SK-N-SH treated with all-trans-retinoic acid at 6 μM for 48 hours (cell line): ENCODE measurements at regions not wholly inside any gene's neighbourhood (a gene's known extent, or its start where the extent isn't known, plus 50 kb on each side); places are given as distances from the start of the nearest gene placed in this dataset.

ENCODE experiments used
- ATAC-seq: fragments of 200-7000 bp; cut with Tn5 transposase; 3 replicates; pipeline ENCODE4 v1.9.1; 2020; ENCODE audit warnings: mild to moderate bottlenecking, moderate library complexity
- BACH2 ChIP-seq: fragments of 250-450 bp; sonication (Bioruptor Pico); IDR thresholded peaks from 2 replicates; pipeline ENCODE4 v1.9.0; 2021; ENCODE audit warnings: mild to moderate bottlenecking, borderline replicate concordance
- CSDC2 ChIP-seq: fragments of 250-450 bp; sonication (Bioruptor Pico); IDR thresholded peaks from 2 replicates; pipeline ENCODE4 v1.5.0; 2020; ENCODE audit warnings: mild to moderate bottlenecking, moderate library complexity
- ESRRG ChIP-seq: fragments of 250-450 bp; sonication (Bioruptor Pico); IDR thresholded peaks from 2 replicates; pipeline ENCODE4 v1.6.1; 2021; ENCODE audit warnings: mild to moderate bottlenecking
- GLIS3 ChIP-seq: fragments of 250-450 bp; sonication (Bioruptor Pico); IDR thresholded peaks from 2 replicates; pipeline ENCODE4 v1.5.0; 2020; ENCODE audit warnings: mild to moderate bottlenecking, moderate library complexity
- ISL1 ChIP-seq: fragments of 250-450 bp; sonication (Bioruptor Pico); IDR thresholded peaks from 2 replicates; pipeline ENCODE4 v2.1.2; 2022; ENCODE audit warnings: mild to moderate bottlenecking, moderate library complexity
- OSR1 ChIP-seq: fragments of 250-450 bp; sonication (Bioruptor Pico); IDR thresholded peaks from 2 replicates; pipeline ENCODE4 v1.8.0; 2022; ENCODE audit warnings: moderate library complexity, mild to moderate bottlenecking, inconsistent platforms
- PPARA ChIP-seq: fragments of 250-450 bp; sonication (Bioruptor Pico); IDR thresholded peaks from 2 replicates; pipeline ENCODE4 v1.5.0; 2020; ENCODE audit warnings: mild to moderate bottlenecking, borderline replicate concordance
- RARB ChIP-seq: fragments of 250-450 bp; sonication (Bioruptor Pico); IDR thresholded peaks from 2 replicates; pipeline ENCODE4 v1.8.0; 2021; ENCODE audit warnings: mild to moderate bottlenecking, moderate library complexity
- SNAI2 ChIP-seq: fragments of 250-450 bp; sonication (Bioruptor Pico); IDR thresholded peaks from 2 replicates; pipeline ENCODE4 v1.5.0; 2020; ENCODE audit warnings: mild to moderate bottlenecking, moderate library complexity
- TCF4 ChIP-seq: fragments of 250-450 bp; sonication (Bioruptor Pico); IDR thresholded peaks from 2 replicates; pipeline ENCODE4 v1.8.0; 2021; ENCODE audit warnings: mild to moderate bottlenecking, moderate library complexity, borderline replicate concordance
- TOX ChIP-seq: fragments of 250-450 bp; sonication (Bioruptor Pico); IDR thresholded peaks from 2 replicates; pipeline ENCODE4 v1.8.0; 2021; ENCODE audit warnings: mild to moderate bottlenecking, moderate library complexity, borderline replicate concordance
- ZC3H10 ChIP-seq: fragments of 250-450 bp; sonication (Bioruptor Pico); IDR thresholded peaks from 2 replicates; pipeline ENCODE4 v1.5.1; 2021; ENCODE audit warnings: mild to moderate bottlenecking, moderate library complexity
- ZFP3 ChIP-seq: fragments of 250-450 bp; sonication (Bioruptor Pico); IDR thresholded peaks from 2 replicates; pipeline ENCODE4 v1.5.0; 2020; ENCODE audit warnings: mild to moderate bottlenecking, moderate library complexity
- ZFP30 ChIP-seq: fragments of 450-650 bp; formaldehyde crosslinking; IDR thresholded peaks from 2 replicates; pipeline ENCODE4 v1.5.0; 2022; ENCODE audit warnings: mild to moderate bottlenecking, moderate library complexity
- ZNF70 ChIP-seq: fragments of 450-650 bp; formaldehyde crosslinking; IDR thresholded peaks from 2 replicates; pipeline ENCODE4 v1.5.0; 2020; ENCODE audit warnings: mild to moderate bottlenecking, moderate library complexity
- ZNF8 ChIP-seq: fragments of 450-650 bp; formaldehyde crosslinking; IDR thresholded peaks from 2 replicates; pipeline ENCODE4 v1.5.0; 2020; ENCODE audit warnings: mild to moderate bottlenecking, moderate library complexity
- TF ChIP-seq, protein P1 (sequence below): fragments of 250-450 bp; sonication (Bioruptor Pico); IDR thresholded peaks from 2 replicates; pipeline ENCODE4 v1.8.0; 2020; ENCODE audit warnings: mild to moderate bottlenecking, moderate library complexity, borderline replicate concordance
- TF ChIP-seq, protein P2 (sequence below): fragments of 250-450 bp; sonication (Bioruptor Pico); IDR thresholded peaks from 2 replicates; pipeline ENCODE4 v1.5.1; 2020; ENCODE audit warnings: low read depth, mild to moderate bottlenecking, moderate library complexity
- TF ChIP-seq, protein P3 (sequence below): fragments of 250-450 bp; sonication (Bioruptor Pico); IDR thresholded peaks from 2 replicates; pipeline ENCODE4 v1.5.1; 2021; ENCODE audit warnings: mild to moderate bottlenecking, moderate library complexity
- TF ChIP-seq, protein P4 (sequence below): fragments of 250-450 bp; sonication (Bioruptor Pico); IDR thresholded peaks from 2 replicates; pipeline ENCODE4 v1.5.0; 2020; ENCODE audit warnings: mild to moderate bottlenecking, moderate library complexity

DNA sequence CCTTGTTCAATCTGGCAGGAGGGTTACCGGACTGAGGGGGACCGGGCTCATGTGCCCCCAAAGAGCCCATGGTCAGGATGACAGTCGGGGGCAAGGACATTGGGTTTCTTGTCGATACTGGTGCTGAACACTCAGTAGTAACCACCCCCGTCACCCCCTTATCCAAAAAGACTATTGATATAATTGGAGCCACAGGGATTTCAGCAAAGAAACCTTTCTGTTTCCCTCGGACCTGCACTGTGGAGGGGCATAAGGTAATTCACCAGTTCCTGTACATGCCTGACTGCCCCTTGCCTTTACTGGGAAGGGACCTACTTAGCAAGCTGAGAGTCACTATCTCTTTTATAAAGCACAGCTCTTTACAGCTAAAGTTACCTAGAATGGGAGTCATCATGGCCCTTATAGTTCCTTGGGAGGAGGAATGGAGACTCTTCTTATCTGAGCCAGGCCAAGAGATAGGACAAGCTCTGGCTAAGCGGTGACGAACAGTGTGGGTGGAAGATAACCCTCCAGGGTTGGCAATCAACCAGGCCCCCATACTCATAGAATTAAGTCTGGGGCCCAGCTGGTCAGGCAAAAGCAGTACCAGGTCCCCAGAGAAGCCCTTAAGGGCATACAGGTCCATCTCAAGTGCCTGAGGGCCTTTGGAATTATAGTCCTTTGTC is 603.7 kb downstream of the UQCRFS1 start:
- TF ChIP-seq ZFP30 (CRISPR knock-in tag) (no peak), ZFP3 (CRISPR knock-in tag) (no peak), GLIS3 (no peak), TOX (CRISPR knock-in tag) (no peak), BACH2 (CRISPR knock-in tag) (no peak), PPARA (no peak), RARB (no peak), ISL1 (no peak), OSR1 (CRISPR knock-in tag) (no peak), ZNF70 (no peak)
- TF ChIP-seq, protein P1, sequence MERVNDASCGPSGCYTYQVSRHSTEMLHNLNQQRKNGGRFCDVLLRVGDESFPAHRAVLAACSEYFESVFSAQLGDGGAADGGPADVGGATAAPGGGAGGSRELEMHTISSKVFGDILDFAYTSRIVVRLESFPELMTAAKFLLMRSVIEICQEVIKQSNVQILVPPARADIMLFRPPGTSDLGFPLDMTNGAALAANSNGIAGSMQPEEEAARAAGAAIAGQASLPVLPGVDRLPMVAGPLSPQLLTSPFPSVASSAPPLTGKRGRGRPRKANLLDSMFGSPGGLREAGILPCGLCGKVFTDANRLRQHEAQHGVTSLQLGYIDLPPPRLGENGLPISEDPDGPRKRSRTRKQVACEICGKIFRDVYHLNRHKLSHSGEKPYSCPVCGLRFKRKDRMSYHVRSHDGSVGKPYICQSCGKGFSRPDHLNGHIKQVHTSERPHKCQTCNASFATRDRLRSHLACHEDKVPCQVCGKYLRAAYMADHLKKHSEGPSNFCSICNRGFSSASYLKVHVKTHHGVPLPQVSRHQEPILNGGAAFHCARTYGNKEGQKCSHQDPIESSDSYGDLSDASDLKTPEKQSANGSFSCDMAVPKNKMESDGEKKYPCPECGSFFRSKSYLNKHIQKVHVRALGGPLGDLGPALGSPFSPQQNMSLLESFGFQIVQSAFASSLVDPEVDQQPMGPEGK (CRISPR knock-in tag) = no peak
- TF ChIP-seq, protein P2, sequence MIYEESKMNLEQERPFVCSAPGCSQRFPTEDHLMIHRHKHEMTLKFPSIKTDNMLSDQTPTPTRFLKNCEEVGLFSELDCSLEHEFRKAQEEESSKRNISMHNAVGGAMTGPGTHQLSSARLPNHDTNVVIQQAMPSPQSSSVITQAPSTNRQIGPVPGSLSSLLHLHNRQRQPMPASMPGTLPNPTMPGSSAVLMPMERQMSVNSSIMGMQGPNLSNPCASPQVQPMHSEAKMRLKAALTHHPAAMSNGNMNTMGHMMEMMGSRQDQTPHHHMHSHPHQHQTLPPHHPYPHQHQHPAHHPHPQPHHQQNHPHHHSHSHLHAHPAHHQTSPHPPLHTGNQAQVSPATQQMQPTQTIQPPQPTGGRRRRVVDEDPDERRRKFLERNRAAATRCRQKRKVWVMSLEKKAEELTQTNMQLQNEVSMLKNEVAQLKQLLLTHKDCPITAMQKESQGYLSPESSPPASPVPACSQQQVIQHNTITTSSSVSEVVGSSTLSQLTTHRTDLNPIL = no peak
- TF ChIP-seq, protein P3, sequence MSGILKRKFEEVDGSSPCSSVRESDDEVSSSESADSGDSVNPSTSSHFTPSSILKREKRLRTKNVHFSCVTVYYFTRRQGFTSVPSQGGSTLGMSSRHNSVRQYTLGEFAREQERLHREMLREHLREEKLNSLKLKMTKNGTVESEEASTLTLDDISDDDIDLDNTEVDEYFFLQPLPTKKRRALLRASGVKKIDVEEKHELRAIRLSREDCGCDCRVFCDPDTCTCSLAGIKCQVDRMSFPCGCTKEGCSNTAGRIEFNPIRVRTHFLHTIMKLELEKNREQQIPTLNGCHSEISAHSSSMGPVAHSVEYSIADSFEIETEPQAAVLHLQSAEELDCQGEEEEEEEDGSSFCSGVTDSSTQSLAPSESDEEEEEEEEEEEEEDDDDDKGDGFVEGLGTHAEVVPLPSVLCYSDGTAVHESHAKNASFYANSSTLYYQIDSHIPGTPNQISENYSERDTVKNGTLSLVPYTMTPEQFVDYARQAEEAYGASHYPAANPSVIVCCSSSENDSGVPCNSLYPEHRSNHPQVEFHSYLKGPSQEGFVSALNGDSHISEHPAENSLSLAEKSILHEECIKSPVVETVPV = no peak

DNA sequence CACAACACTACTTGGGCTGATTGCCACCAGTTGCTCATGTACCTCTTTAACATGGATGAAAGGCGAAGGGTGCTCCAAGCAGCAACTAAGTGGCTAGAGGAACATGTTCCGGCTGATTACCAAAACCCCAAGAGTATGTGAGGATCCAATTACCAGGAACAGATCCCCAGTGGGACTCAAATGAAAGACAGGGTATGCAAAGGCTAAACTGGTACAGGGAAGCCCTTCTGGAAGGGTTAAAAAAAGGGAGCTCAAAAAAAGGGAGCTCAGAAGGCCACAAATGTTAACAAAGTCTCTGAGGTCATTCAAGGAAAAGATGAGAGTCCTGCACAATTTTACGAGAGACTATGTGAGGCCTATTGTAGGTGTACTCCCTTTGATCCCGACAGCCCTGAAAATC is 604.7 kb downstream of the UQCRFS1 start:
- ATAC-seq = no peak
- TF ChIP-seq ZNF8 (no peak), ZNF70 (no peak), TCF4 (CRISPR knock-in tag) (no peak), SNAI2 (CRISPR knock-in tag) (no peak), CSDC2 (CRISPR knock-in tag) (no peak)
- TF ChIP-seq, protein P4, sequence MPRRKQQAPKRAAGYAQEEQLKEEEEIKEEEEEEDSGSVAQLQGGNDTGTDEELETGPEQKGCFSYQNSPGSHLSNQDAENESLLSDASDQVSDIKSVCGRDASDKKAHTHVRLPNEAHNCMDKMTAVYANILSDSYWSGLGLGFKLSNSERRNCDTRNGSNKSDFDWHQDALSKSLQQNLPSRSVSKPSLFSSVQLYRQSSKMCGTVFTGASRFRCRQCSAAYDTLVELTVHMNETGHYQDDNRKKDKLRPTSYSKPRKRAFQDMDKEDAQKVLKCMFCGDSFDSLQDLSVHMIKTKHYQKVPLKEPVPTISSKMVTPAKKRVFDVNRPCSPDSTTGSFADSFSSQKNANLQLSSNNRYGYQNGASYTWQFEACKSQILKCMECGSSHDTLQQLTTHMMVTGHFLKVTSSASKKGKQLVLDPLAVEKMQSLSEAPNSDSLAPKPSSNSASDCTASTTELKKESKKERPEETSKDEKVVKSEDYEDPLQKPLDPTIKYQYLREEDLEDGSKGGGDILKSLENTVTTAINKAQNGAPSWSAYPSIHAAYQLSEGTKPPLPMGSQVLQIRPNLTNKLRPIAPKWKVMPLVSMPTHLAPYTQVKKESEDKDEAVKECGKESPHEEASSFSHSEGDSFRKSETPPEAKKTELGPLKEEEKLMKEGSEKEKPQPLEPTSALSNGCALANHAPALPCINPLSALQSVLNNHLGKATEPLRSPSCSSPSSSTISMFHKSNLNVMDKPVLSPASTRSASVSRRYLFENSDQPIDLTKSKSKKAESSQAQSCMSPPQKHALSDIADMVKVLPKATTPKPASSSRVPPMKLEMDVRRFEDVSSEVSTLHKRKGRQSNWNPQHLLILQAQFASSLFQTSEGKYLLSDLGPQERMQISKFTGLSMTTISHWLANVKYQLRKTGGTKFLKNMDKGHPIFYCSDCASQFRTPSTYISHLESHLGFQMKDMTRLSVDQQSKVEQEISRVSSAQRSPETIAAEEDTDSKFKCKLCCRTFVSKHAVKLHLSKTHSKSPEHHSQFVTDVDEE (CRISPR knock-in tag) = no peak

More for the DNA sequence above, 603.7 kb downstream of the UQCRFS1 start:
- no peak for ATAC-seq

- TF ChIP-seq TCF4 (CRISPR knock-in tag) = no peak
- no peak for TF ChIP-seq ZNF70
- no peak for TF ChIP-seq ESRRG (CRISPR knock-in tag)
- TF ChIP-seq ZC3H10 = no peak
- TF ChIP-seq ISL1 = no peak
- no peak for TF ChIP-seq ZFP30 (CRISPR knock-in tag)
- TF ChIP-seq, all 23 proteins: peak for 0
- no peak for ATAC-seq
Measured at GRCh38 chr19:28607066-28607583, 605.8 kb downstream of the UQCRFS1 start.

DNA sequence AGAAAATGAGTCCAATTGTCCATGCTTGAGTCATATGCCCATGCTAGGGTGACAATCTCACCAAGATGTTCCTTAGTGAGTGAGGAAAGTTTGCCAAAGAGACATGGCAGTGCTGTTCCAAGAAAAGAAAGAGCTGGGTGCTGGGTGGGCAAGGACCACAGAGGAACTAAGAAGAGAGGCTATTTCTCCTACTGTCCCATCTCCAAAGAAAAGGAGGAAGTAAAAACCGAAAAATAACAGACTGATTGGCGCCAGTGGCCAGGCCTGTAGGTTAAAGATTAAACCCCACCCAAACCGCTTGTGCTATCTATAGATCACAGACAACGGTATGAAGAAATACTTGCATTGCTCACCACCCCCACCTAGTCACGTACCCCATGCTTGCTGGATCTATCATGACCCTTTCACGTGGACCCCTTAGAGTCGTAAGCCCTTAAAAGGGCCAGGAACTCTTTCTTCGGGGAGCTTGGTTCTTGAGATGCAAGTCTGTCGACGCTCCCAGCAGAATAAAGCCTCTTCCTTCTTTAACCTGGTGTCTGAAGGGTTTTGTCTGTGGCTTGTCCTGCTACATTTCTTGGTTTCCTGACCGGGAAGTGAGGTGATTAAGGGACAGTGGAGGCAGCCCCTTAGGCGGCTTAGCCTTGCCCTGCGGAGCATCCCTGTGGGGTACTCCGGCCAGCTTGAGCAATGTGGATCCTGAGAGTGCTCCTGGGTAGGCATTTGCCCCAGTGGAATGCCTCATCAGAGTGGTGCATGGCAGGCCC is 606.5 kb downstream of the UQCRFS1 start:
- TF ChIP-seq, protein P1 (CRISPR knock-in tag) = no peak
- TF ChIP-seq, protein P3 = no peak
- no peak for ATAC-seq
